Muscle of back (tissue), 3 donors: ENCODE measurements at regions not wholly inside any gene's neighbourhood (a gene's known extent, or its start where the extent isn't known, plus 50 kb on each side); places are given as distances from the start of the nearest gene placed in this dataset.
A peak's percentile ranks its signal among the peaks of the same experiment; 100 is the strongest.

ENCODE experiments used
- DNase-seq, 3 donors: peaks; one replicate each; pipeline versions ENCODE4 v3.0.0 to v3.0.0-alpha.2; 2013

GRCh38 chr12:42683933-42684801, 94.6 kb upstream of the PRICKLE1 start:
- no peak for DNase-seq

DNA sequence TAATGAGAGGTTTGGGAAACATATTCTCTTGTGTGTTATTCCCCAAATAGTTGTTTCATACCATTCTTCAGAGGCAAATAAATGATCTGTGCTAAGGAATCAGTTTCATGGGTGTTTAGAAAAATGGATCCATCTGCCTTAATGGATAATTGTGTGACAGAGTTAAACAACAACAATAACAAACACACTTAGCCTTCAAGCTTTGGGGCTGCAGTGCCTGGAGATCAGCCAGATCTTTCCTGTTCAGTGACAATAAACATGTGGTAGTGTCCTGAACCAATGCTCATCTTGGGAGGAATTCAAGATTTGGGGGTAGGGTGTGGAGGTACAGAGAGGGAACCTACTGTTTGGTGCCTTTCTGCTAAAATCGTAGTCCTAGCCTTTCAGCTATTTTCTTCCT, 93.7 kb upstream of the PRICKLE1 start:
- DNase-seq = no peak

- DNase-seq = peak; percentile 49 to 77 (median 69)
Observed at GRCh38 chr12:42679466-42679865, 89.9 kb upstream of the PRICKLE1 start.

DNA sequence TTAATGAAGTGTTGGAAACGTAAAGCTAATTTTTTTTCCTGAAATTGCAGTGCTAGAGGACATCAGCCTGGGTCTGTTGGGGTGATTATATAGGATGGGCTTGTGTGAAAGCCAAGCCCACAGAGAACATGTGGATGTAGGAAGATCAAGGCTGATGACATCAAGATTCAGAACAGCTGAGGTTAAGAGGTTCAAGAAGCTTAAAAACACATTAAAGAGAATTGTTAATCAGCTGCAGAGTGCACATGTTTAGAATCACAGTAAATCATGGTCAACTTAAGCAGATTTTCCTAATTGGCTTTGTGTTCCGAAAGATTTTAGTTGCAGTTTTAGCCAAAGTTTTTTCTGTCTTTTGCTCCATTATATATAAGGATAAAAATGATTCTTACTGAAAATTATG, 87.9 kb upstream of the PRICKLE1 start:
- no peak for DNase-seq

- no peak for DNase-seq
Observed at GRCh38 chr12:42673535-42673934, 84.0 kb upstream of the PRICKLE1 start.

- DNase-seq = no peak
Observed at GRCh38 chr12:42670719-42671118, 81.2 kb upstream of the PRICKLE1 start.

- no peak for DNase-seq
Observed at GRCh38 chr12:42669553-42669952, 80.0 kb upstream of the PRICKLE1 start.

- DNase-seq = no peak
Observed at GRCh38 chr12:42666671-42667243, 77.2 kb upstream of the PRICKLE1 start.

DNA sequence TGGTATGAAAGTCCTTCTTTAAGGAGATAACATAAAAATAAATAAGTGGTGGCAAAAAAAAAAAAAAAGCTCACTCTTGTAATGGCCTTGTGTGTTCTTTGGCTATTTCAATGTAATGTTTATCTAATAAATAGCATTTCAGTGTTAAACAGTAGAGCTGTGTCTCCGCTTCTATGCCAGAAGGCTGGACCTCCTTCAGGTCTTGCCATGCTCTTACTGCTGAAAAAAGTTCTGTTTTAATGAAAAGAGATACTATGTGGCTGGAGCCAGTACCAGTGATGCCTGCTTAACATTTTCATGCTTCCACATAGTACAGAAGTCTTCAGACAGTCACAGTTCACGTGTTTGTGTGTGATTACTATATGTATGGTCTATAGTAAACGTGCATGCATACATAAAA, 74.1 kb upstream of the PRICKLE1 start:
- no peak for DNase-seq

DNA sequence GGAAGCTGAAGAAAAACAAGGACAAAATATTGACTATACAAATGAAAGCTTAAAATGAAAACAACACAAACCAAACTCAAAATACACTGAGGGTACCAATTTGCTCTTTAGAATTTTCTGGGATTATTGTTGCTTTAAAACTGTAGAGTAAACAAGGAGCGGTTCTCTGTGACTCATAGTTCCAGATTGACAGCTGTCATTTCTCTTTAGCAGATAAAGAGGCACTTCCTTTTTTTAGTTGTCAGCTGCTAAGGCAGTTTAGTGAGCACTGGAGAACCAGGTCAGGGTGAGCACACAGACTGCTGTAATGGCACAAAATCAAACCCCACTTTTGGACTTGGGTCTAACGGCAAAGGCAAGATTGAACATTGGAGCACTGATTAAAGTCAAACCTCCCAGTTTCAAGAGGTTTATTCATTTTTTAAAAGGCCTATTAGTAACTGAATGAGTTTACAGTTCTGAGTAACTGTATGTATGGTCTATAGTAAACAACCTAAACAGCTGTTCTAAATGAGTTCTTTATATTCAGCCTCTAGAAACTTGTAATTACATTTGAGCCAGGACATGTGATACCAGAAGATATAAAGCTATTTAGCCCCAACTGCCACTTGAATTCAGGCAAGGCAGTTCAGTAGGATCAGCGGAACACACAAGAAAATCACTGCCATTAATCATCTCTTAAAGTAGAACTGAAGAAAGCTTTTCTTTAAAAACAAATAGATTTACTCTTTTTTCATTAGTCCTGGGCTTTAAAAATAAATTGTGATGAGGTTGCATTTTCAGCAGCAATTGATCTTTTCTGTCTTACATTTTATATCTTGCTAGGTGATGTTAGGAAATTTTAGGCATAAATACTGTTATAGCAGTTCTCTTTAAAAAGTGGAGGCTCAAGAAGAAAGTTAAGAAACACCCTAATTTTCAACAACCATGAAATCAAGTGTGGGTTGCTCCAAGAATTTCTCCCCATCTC, 71.7 kb upstream of the PRICKLE1 start:
- peak in 1 of 3 donors; percentile 43 for DNase-seq

GRCh38 chr12:42660117-42660516, 70.6 kb upstream of the PRICKLE1 start:
- DNase-seq = peak in 2 of 3 donors; percentile 55 to 83

- DNase-seq = no peak
Observed at GRCh38 chr12:42652048-42652447, 62.5 kb upstream of the PRICKLE1 start.

- DNase-seq = no peak
Observed at GRCh38 chr12:42648061-42648460, 58.5 kb upstream of the PRICKLE1 start.

- no peak for DNase-seq
Observed at GRCh38 chr12:42643881-42644579, 54.5 kb upstream of the PRICKLE1 start.

DNA sequence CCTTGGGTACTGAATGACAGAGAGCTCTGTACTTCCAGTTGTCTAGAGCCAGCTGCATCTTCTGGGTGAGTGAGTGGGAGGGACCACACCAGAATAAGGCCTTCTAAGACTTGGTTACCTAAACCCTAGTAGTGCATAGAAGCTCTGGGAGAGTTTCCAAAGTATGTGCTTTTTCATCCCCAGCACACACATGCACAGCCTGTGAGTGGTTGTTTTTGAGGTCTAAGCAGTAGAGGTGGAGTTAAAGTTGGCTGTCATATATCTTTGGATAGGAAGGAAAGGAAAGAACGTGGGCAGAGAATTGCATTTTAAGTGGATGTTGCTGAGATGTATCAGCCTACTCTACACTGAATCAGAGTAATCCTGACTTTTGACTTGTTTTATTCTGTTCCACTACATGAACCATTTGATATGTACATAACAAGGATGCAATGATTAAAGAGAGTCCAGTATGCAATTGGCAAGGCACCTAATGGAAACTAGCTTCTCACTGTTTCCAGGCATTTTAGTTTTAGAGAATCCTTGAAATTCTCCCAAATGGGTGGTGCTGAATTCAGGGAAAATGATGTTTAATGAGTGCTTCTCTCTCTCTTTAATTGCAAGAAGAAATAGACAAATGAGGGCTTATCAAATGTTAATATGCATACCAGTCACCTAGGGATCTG, 51.8 kb upstream of the PRICKLE1 start:
- DNase-seq = peak in 1 of 3 donors; percentile 41

DNA sequence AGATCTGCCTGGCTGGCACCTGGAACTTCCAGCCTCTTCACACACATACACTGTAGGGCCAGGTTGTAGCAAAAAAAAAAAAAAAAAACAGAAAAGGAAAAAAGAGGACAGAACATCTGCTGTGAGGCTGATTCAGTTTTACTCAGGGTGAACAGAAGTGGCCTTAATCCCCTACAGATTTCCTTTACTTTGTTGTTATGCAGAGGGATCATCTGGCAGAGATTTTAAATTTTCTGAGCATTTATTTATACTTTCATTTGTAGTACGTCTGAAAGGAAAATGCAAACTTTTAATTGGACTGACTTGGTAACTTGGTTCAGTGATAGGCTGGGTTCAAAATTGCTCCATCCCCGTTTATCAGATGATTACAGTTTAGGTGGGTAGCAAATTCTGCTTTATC, 50.8 kb upstream of the PRICKLE1 start:
- DNase-seq = no peak

DNA sequence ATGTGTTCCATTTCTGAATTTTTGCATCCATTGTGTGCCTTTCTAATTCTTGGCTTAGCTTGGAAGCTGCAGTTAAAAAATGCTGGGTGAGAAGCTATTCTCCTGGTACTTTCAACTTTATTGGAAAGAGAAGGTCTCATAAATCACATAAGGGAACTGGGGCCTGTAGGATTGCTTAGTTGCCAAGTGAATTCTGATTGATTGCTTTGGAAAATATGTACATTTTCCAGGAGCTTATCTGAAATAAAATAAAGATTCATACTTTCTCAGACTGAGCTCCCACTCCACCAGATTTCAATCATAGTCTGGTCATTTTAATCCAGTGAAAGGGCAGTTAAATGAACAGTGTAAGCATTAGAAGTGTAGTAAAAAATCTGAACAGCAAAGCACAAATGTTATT, 50.0 kb upstream of the PRICKLE1 start:
- DNase-seq = peak in 1 of 3 donors; percentile 55
